ENCODE measurements at regions not wholly inside any gene's neighbourhood (a gene's known extent, or its start where the extent isn't known, plus 50 kb on each side); places are given as distances from the start of the nearest gene placed in this dataset.

DNA sequence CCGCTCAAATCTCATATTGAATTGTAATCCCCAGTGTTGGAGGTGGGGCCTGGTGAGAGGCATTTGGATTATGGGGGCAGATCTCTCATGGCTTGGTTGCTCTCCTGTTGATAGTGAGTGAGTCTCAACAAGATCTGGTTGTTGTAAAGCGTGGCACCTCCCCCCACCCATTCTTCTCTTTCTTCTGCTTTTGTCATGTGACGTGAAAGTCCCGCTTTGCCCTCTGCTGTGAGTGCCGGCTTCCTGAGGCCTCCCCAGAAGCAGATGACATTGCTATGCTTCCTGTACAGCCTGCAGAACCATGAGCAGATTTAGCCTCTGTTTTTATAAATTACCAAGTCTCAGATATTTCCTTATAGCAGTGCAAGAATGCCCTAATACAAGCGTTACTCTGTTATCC is 673.8 kb downstream of the ADCYAP1 start:
- Mint-ChIP-seq H3K27me3 (peaks cover under 1 to 8% (median 3%) of the 10 kb centered on the region in 3 donors), H3K4me3 (peak overlapping the region in 3 of 8 donors; percentile 9 to 63 (median 26)), H3K4me1 (peaks cover 13 to 18% (median 17%) of the 10 kb centered on the region in 3 donors), H3K36me3 (no peaks in the 10 kb centered on the region), H3K27ac (peak overlapping the region in 1 of 6 donors; percentile 1), H3K9me3 (peaks cover 0 to 2% (median 0%) of the 10 kb centered on the region in 7 donors)
- DNase-seq: peak; percentile 12
- ATAC-seq (ENCODE audit: low read depth in 2 of 2): peak; percentile 87 to 89

GRCh38 chr18:1581581-1581980 is 676.9 kb downstream of the ADCYAP1 start:
- no peak for DNase-seq
- Mint-ChIP-seq H3K4me1 (peaks cover 13 to 18% (median 17%) of the 10 kb centered on the region in 3 donors), H3K27ac (no peak overlapping the region), H3K4me3 (no peak overlapping the region), H3K27me3 (peaks cover 15 to 17% (median 16%) of the 10 kb centered on the region in 3 donors), H3K36me3 (no peaks in the 10 kb centered on the region), H3K9me3 (peaks cover 0 to 2% (median 0%) of the 10 kb centered on the region in 7 donors)
- no peak for ATAC-seq (ENCODE audit: low read depth in 2 of 2)

GRCh38 chr18:1585881-1586488 is 681.3 kb downstream of the ADCYAP1 start:
- Mint-ChIP-seq H3K4me1 (no peaks in the 10 kb centered on the region), H3K27ac (no peak overlapping the region), H3K36me3 (no peaks in the 10 kb centered on the region), H3K4me3 (no peak overlapping the region), H3K9me3 (no peaks in the 10 kb centered on the region), H3K27me3 (peaks cover 15 to 17% (median 16%) of the 10 kb centered on the region in 3 donors)
- ATAC-seq (ENCODE audit: low read depth in 2 of 2) (peak; percentile 40 to 41), DNase-seq (no peak)

- H3K4me1 Mint-ChIP-seq: no peaks in the 10 kb centered on the region
- H3K36me3 Mint-ChIP-seq: no peaks in the 10 kb centered on the region
- H3K27me3 Mint-ChIP-seq: peaks cover 0 to 5% (median 0%) of the 10 kb centered on the region in 3 donors
- H3K27ac Mint-ChIP-seq: no peak overlapping the region
- ATAC-seq (ENCODE audit: low read depth in 2 of 2) (no peak), DNase-seq (no peak)
- no peaks in the 10 kb centered on the region for H3K9me3 Mint-ChIP-seq
- H3K4me3 Mint-ChIP-seq: no peak overlapping the region
These were observed 688.4 kb downstream of the ADCYAP1 start for GRCh38 chr18:1593091-1593490.

GRCh38 chr18:1595195-1595594 is 690.5 kb downstream of the ADCYAP1 start:
- Mint-ChIP-seq H3K27me3 (peaks cover 0 to 5% (median 0%) of the 10 kb centered on the region in 3 donors), H3K27ac (no peak overlapping the region), H3K4me3 (no peak overlapping the region), H3K9me3 (no peaks in the 10 kb centered on the region), H3K4me1 (no peaks in the 10 kb centered on the region), H3K36me3 (no peaks in the 10 kb centered on the region)
- no peak for ATAC-seq (ENCODE audit: low read depth in 2 of 2)
- DNase-seq: no peak

GRCh38 chr18:1599196-1599595 is 694.5 kb downstream of the ADCYAP1 start:
- H3K4me3 Mint-ChIP-seq: peak overlapping the region in 1 of 8 donors; percentile 7
- H3K4me1 Mint-ChIP-seq: no peaks in the 10 kb centered on the region
- no peak overlapping the region for H3K27ac Mint-ChIP-seq
- H3K36me3 Mint-ChIP-seq: no peaks in the 10 kb centered on the region
- ATAC-seq (ENCODE audit: low read depth in 2 of 2) (no peak), DNase-seq (no peak)
- H3K9me3 Mint-ChIP-seq: no peaks in the 10 kb centered on the region
- H3K27me3 Mint-ChIP-seq: peaks cover 0 to 13% (median 5%) of the 10 kb centered on the region in 3 donors

DNA sequence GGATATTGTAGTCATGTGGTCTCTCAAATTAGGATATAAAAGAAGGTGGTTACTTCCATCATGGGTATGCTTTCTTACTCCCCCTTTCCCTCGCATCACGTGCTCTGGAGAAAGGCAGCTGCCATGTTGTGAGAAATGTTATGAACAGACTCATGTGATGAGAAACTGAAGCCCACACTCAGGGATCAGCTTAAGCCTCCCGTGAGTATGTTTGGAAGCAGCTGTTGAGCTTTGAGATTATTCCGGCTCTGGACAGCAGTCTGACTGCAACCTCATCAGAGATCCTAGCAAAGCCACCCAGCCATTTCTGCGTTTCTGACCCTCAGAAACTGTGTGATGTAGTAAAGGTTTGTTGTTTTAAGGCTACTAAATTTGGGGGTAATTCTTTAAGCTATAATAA is 700.1 kb downstream of the ADCYAP1 start:
- ATAC-seq (ENCODE audit: low read depth in 2 of 2): no peak
- Mint-ChIP-seq H3K36me3 (no peaks in the 10 kb centered on the region), H3K27me3 (peaks cover 0 to 13% (median 5%) of the 10 kb centered on the region in 3 donors), H3K4me3 (no peak overlapping the region), H3K9me3 (no peaks in the 10 kb centered on the region), H3K4me1 (no peaks in the 10 kb centered on the region), H3K27ac (peak overlapping the region in 1 of 6 donors; percentile 27)
- no peak for DNase-seq

DNA sequence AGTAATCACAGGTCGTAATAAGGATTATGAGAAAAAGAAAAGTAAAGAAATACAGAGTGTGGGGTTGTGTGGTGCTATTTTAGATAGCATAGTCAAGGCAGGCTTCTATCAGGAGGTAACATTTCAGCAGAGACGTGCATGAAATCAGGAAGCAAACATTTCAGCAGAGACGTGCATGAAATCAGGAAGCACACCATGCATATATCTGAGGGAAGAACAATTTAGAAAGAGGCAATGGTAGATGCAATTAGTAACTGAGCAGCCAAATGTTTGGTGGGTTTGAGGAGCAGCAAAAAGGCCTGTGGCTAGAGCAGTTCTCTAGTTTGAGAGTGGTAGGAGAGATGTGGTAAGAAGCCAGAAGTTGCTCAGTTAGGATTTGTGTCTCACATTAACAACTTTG is 713.7 kb downstream of the ADCYAP1 start:
- H3K27ac Mint-ChIP-seq: no peak overlapping the region
- H3K4me3 Mint-ChIP-seq: no peak overlapping the region
- no peaks in the 10 kb centered on the region for H3K36me3 Mint-ChIP-seq
- ATAC-seq (ENCODE audit: low read depth in 2 of 2): no peak
- DNase-seq: no peak
- H3K4me1 Mint-ChIP-seq: no peaks in the 10 kb centered on the region
- H3K27me3 Mint-ChIP-seq: no peaks in the 10 kb centered on the region
- H3K9me3 Mint-ChIP-seq: peaks cover 0 to 5% (median 0%) of the 10 kb centered on the region in 7 donors

- Mint-ChIP-seq H3K27ac (no peak overlapping the region), H3K4me3 (no peak overlapping the region), H3K4me1 (no peaks in the 10 kb centered on the region), H3K9me3 (peaks cover 0 to 5% (median 0%) of the 10 kb centered on the region in 7 donors), H3K27me3 (no peaks in the 10 kb centered on the region), H3K36me3 (no peaks in the 10 kb centered on the region)
- DNase-seq (no peak), ATAC-seq (ENCODE audit: low read depth in 2 of 2) (no peak)
These were observed 714.8 kb downstream of the ADCYAP1 start for GRCh38 chr18:1619507-1619906.

GRCh38 chr18:1624612-1625011 is 719.9 kb downstream of the ADCYAP1 start:
- no peak overlapping the region for H3K27ac Mint-ChIP-seq
- no peak overlapping the region for H3K4me3 Mint-ChIP-seq
- peaks cover 0 to 10% (median 2%) of the 10 kb centered on the region in 7 donors for H3K9me3 Mint-ChIP-seq
- H3K4me1 Mint-ChIP-seq: no peaks in the 10 kb centered on the region
- H3K36me3 Mint-ChIP-seq: no peaks in the 10 kb centered on the region
- no peaks in the 10 kb centered on the region for H3K27me3 Mint-ChIP-seq
- ATAC-seq (ENCODE audit: low read depth in 2 of 2) (no peak), DNase-seq (no peak)

DNA sequence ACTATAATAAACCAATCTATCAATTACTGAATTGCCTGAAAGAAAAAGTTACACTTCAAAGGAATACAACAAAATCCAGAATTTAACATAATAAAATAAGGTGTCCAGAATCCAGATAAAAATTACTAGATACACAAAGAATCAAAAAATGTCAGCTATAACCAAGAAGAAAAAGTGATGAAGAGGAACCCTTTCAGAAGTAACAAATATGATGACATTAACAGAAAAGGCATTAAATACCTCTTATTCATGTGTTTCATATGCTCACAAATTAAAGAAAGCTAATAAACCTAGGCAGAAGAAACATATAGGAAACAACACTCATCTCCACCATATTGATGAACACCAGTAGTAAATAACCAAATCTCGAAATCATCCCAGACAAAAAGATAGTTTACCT is 722.8 kb downstream of the ADCYAP1 start:
- no peak for ATAC-seq (ENCODE audit: low read depth in 2 of 2)
- no peaks in the 10 kb centered on the region for H3K36me3 Mint-ChIP-seq
- no peaks in the 10 kb centered on the region for H3K27me3 Mint-ChIP-seq
- H3K9me3 Mint-ChIP-seq: peaks cover 0 to 7% (median 4%) of the 10 kb centered on the region in 7 donors
- no peaks in the 10 kb centered on the region for H3K4me1 Mint-ChIP-seq
- DNase-seq: no peak
- no peak overlapping the region for H3K4me3 Mint-ChIP-seq
- H3K27ac Mint-ChIP-seq: no peak overlapping the region

- H3K4me1 Mint-ChIP-seq: no peaks in the 10 kb centered on the region
- peaks cover 0 to 4% (median 0%) of the 10 kb centered on the region in 7 donors for H3K9me3 Mint-ChIP-seq
- ATAC-seq (ENCODE audit: low read depth in 2 of 2) (no peak), DNase-seq (no peak)
- no peak overlapping the region for H3K4me3 Mint-ChIP-seq
- H3K36me3 Mint-ChIP-seq: no peaks in the 10 kb centered on the region
- H3K27me3 Mint-ChIP-seq: peaks cover 0 to 4% (median 0%) of the 10 kb centered on the region in 3 donors
- H3K27ac Mint-ChIP-seq: no peak overlapping the region
These were observed 744.0 kb downstream of the ADCYAP1 start for GRCh38 chr18:1648712-1649111.

DNA sequence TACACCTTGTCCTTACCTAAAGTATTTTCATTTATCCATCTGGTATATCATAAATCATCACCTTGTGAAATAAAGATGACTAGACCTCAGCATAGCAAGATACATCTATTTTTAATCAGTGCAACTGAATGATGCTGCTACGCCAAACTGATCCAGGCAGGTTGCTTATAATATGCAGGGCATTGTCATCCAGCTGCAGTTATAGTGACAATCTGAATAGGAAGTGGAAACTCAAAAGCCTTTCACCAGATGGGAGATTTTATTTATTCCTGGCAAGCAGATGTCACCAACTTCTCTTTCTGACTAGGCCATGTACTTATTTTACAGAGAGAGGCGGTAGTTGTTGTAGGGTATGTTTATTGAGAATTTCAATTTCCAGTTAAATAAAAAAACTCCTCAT is 747.3 kb downstream of the ADCYAP1 start:
- Mint-ChIP-seq H3K9me3 (no peaks in the 10 kb centered on the region), H3K36me3 (no peaks in the 10 kb centered on the region), H3K27me3 (no peaks in the 10 kb centered on the region), H3K4me1 (no peaks in the 10 kb centered on the region), H3K27ac (no peak overlapping the region), H3K4me3 (no peak overlapping the region)
- no peak for DNase-seq
- ATAC-seq (ENCODE audit: low read depth in 2 of 2): no peak

GRCh38 chr18:1653873-1654272 is 749.2 kb downstream of the ADCYAP1 start:
- no peak for ATAC-seq (ENCODE audit: low read depth in 2 of 2)
- H3K27ac Mint-ChIP-seq: no peak overlapping the region
- no peaks in the 10 kb centered on the region for H3K4me1 Mint-ChIP-seq
- no peaks in the 10 kb centered on the region for H3K36me3 Mint-ChIP-seq
- H3K4me3 Mint-ChIP-seq: no peak overlapping the region
- no peak for DNase-seq
- H3K27me3 Mint-ChIP-seq: peaks cover 0 to 2% (median 0%) of the 10 kb centered on the region in 3 donors
- H3K9me3 Mint-ChIP-seq: peaks cover 0 to under 1% (median 0%) of the 10 kb centered on the region in 7 donors

Measured in naive B cell (primary cell).